PFSK-1 (cell line): ENCODE measurements at regions not wholly inside any gene's neighbourhood (a gene's known extent, or its start where the extent isn't known, plus 50 kb on each side); places are given as distances from the start of the nearest gene placed in this dataset.

Experiments used
- FOXP2 ChIP-seq: optimal IDR thresholded peaks from 2 replicates; pipeline ENCODE3; 2011; ENCODE audit warnings: borderline replicate concordance, control low read depth, inconsistent platforms; ENCODE audit not compliant: insufficient read depth; ENCODE audit errors: extremely low read length, extremely low read depth
- POLR2AphosphoS5 ChIP-seq: IDR thresholded peaks from 2 replicates; pipeline ENCODE4 v1.6.1; 2012; ENCODE audit warnings: low read depth, mild to moderate bottlenecking, control low read depth, low read length, moderate library complexity
- REST ChIP-seq, 2 experiments: IDR thresholded peaks; 2 replicates each; pipeline versions ENCODE4 v1.6.1 to v1.8.0; 2011 to 2012; ENCODE audit warnings: low read depth in 2 of 2, low read length in 2 of 2, control low read depth in 1 of 2, inconsistent platforms in 1 of 2, mild to moderate bottlenecking in 1 of 2, moderate library complexity in 1 of 2; ENCODE audit not compliant: insufficient read depth in 1 of 2
- SIN3A ChIP-seq: IDR thresholded peaks from 2 replicates; pipeline ENCODE4 v1.6.1; 2012; ENCODE audit warnings: mild to moderate bottlenecking, low read length, moderate library complexity, borderline replicate concordance; ENCODE audit not compliant: insufficient read depth
- TAF1 ChIP-seq: IDR thresholded peaks from 2 replicates; pipeline ENCODE4 v1.6.1; 2012; ENCODE audit warnings: low read length, control low read depth, borderline replicate concordance; ENCODE audit not compliant: insufficient read depth

- TF ChIP-seq TAF1 (no peak), SIN3A (no peak), REST (IDR thresholded peaks at IDR 0.05; ENCODE audit: insufficient read depth in 1 of 2, low read depth in 2 of 2, low read length in 2 of 2) (no peak), POLR2AphosphoS5 (no peak), FOXP2 (no peak)
Measured at GRCh38 chr6:126926926-126927325, 191.5 kb upstream of the RSPO3 start.

- TF ChIP-seq SIN3A (no peak), REST (IDR thresholded peaks at IDR 0.05; ENCODE audit: insufficient read depth in 1 of 2, low read depth in 2 of 2, low read length in 2 of 2) (no peak), POLR2AphosphoS5 (no peak), TAF1 (no peak), FOXP2 (no peak)
Measured at GRCh38 chr6:126927841-126928240, 190.6 kb upstream of the RSPO3 start.

GRCh38 chr6:126937426-126937825 lies 181.0 kb upstream of the RSPO3 start:
- no peak for TF ChIP-seq TAF1
- no peak for TF ChIP-seq POLR2AphosphoS5
- TF ChIP-seq SIN3A: no peak

GRCh38 chr6:126939784-126940183 lies 178.7 kb upstream of the RSPO3 start:
- TF ChIP-seq TAF1 (no peak), POLR2AphosphoS5 (no peak), REST (IDR thresholded peaks at IDR 0.05; ENCODE audit: insufficient read depth in 1 of 2, low read depth in 2 of 2, low read length in 2 of 2) (no peak), SIN3A (no peak), FOXP2 (no peak)

- TF ChIP-seq POLR2AphosphoS5: no peak
- TF ChIP-seq REST (IDR thresholded peaks at IDR 0.05; ENCODE audit: insufficient read depth in 1 of 2, low read depth in 2 of 2, low read length in 2 of 2): no peak
- TF ChIP-seq FOXP2: no peak
- no peak for TF ChIP-seq SIN3A
- TF ChIP-seq TAF1: no peak
Measured at GRCh38 chr6:126941751-126942150, 176.7 kb upstream of the RSPO3 start.

GRCh38 chr6:126944512-126944911 lies 174.0 kb upstream of the RSPO3 start:
- TF ChIP-seq REST (IDR thresholded peaks at IDR 0.05; ENCODE audit: insufficient read depth in 1 of 2, low read depth in 2 of 2, low read length in 2 of 2) (no peak), SIN3A (no peak), TAF1 (no peak), FOXP2 (no peak), POLR2AphosphoS5 (no peak)
